GM08714 (cell line): ENCODE measurements at regions not wholly inside any gene's neighbourhood (a gene's known extent, or its start where the extent isn't known, plus 50 kb on each side); places are given as distances from the start of the nearest gene placed in this dataset.

Source experiments
- H3K4me3 ChIP-seq: fragments of 200-500 bp; sonication (Bioruptor generic); 2 replicates; pipeline ENCODE4 v1.5.1; 2014; ENCODE audit warnings: mild to moderate bottlenecking, low read length, inconsistent platforms
- ZNF274 ChIP-seq: IDR thresholded peaks from 2 replicates; pipeline ENCODE4 v1.6.1; 2012; ENCODE audit warnings: mild to moderate bottlenecking, low read depth, low read length

- H3K4me3 ChIP-seq, result no peak overlapping the region
- no peak for TF ChIP-seq ZNF274
These were observed 1064.6 kb downstream of the TUSC7 start for GRCh38 chr3:117774130-117774529.

- no peak overlapping the region for H3K4me3 ChIP-seq
- no peak for TF ChIP-seq ZNF274
These were observed 1076.8 kb downstream of the TUSC7 start for GRCh38 chr3:117786349-117786748.

GRCh38 chr3:117788061-117788460, 1078.5 kb downstream of the TUSC7 start:
- no peak for TF ChIP-seq ZNF274
- no peak overlapping the region for H3K4me3 ChIP-seq

GRCh38 chr3:117788506-117788905, 1078.9 kb downstream of the TUSC7 start:
- no peak for TF ChIP-seq ZNF274
- H3K4me3 ChIP-seq, result no peak overlapping the region

- no peak overlapping the region for H3K4me3 ChIP-seq
- no peak for TF ChIP-seq ZNF274
These were observed 1080.8 kb downstream of the TUSC7 start for GRCh38 chr3:117790235-117790987.

GRCh38 chr3:117793622-117794265, 1084.2 kb downstream of the TUSC7 start:
- no peak overlapping the region for H3K4me3 ChIP-seq
- no peak for TF ChIP-seq ZNF274

- no peak overlapping the region for H3K4me3 ChIP-seq
- no peak for TF ChIP-seq ZNF274
These were observed 1088.6 kb downstream of the TUSC7 start for GRCh38 chr3:117798221-117798620.

- no peak overlapping the region for H3K4me3 ChIP-seq
- no peak for TF ChIP-seq ZNF274
These were observed 1089.3 kb downstream of the TUSC7 start for GRCh38 chr3:117798687-117799386.

- no peak overlapping the region for H3K4me3 ChIP-seq
- TF ChIP-seq ZNF274, result no peak
These were observed 1089.8 kb downstream of the TUSC7 start for GRCh38 chr3:117799387-117799735.

- H3K4me3 ChIP-seq, result no peak overlapping the region
- TF ChIP-seq ZNF274, result no peak
These were observed 1092.3 kb downstream of the TUSC7 start for GRCh38 chr3:117801912-117802239.

- H3K4me3 ChIP-seq, result no peak overlapping the region
- no peak for TF ChIP-seq ZNF274
These were observed 1099.9 kb downstream of the TUSC7 start for GRCh38 chr3:117809186-117810081.

- H3K4me3 ChIP-seq, result no peak overlapping the region
- TF ChIP-seq ZNF274, result no peak
These were observed 1102.2 kb downstream of the TUSC7 start for GRCh38 chr3:117811786-117812185.

- TF ChIP-seq ZNF274, result no peak
- H3K4me3 ChIP-seq, result no peak overlapping the region
These were observed 1105.4 kb downstream of the TUSC7 start for GRCh38 chr3:117814975-117815374.

- no peak for TF ChIP-seq ZNF274
- no peak overlapping the region for H3K4me3 ChIP-seq
These were observed 1107.5 kb downstream of the TUSC7 start for GRCh38 chr3:117817103-117817502.
